Gastroesophageal sphincter (tissue), 4 donors: ENCODE measurements at regions not wholly inside any gene's neighbourhood (a gene's known extent, or its start where the extent isn't known, plus 50 kb on each side); places are given as distances from the start of the nearest gene placed in this dataset.

Experiments used
- ATAC-seq: fragments of 150-250 bp; one replicate; pipeline ENCODE4 v1.9.1; 2016; ENCODE audit warnings: mild to moderate bottlenecking, moderate library complexity
- H3K27ac ChIP-seq, 4 donors: fragments of 200-600 bp; sonication (generic) in 3 of 4; 1 replicate in 3 of 4; 2 replicates in 1 of 4; pipeline ENCODE4 v1.5.1; 2016 to 2019
- H3K27me3 ChIP-seq: fragments of 200-600 bp; sonication (generic); one replicate; pipeline ENCODE4 v1.5.1; 2019
- H3K36me3 ChIP-seq, 2 donors: fragments of 200-600 bp; sonication (generic); one replicate each; pipeline ENCODE4 v1.5.1; 2019; ENCODE audit warnings: control low read depth in 1 of 2
- H3K4me1 ChIP-seq, 3 donors: fragments of 200-600 bp; sonication (generic); 1 replicate in 2 of 3; 2 replicates in 1 of 3; pipeline ENCODE4 v1.5.1; 2016 to 2019; ENCODE audit warnings: control low read depth in 2 of 3
- H3K4me3 ChIP-seq, 2 donors: fragments of 200-600 bp; sonication (generic); one replicate each; pipeline ENCODE4 v1.5.1; 2019; ENCODE audit warnings: mild to moderate bottlenecking in 1 of 2, moderate library complexity in 1 of 2
- H3K9me3 ChIP-seq, 3 donors: fragments of 200-600 bp; sonication (generic); one replicate each; pipeline ENCODE4 v1.5.1; 2017 to 2019; ENCODE audit warnings: control low read depth in 2 of 3
- CTCF ChIP-seq, 4 experiments: fragments of 200-600 bp in 2 of 4; fragments of 450-650 bp in 2 of 4; sonication (generic) in 1 of 4; IDR thresholded peaks; one replicate each; pipeline ENCODE4 v1.5.1; 2017 to 2019; ENCODE audit warnings: antibody characterized with exemption in 4 of 4, mild to moderate bottlenecking in 2 of 4, moderate library complexity in 2 of 4
- EP300 ChIP-seq: sonication (generic); formaldehyde crosslinking; IDR thresholded peaks from one replicate; pipeline ENCODE4 v1.6.1; 2017; ENCODE audit warnings: antibody characterized with exemption, mild to moderate bottlenecking
- POLR2A ChIP-seq, 2 donors: fragments of 450-650 bp; IDR thresholded peaks; one replicate each; pipeline ENCODE4 v1.6.1; 2017; ENCODE audit warnings: antibody characterized with exemption in 2 of 2, mild to moderate bottlenecking in 2 of 2, moderate library complexity in 1 of 2
- POLR2AphosphoS5 ChIP-seq: sonication (generic); formaldehyde crosslinking; IDR thresholded peaks from one replicate; pipeline ENCODE4 v1.6.1; 2017; ENCODE audit warnings: antibody characterized with exemption
- WGBS, 2 donors: methylation state at CpG; one replicate each; pipeline ENCODE4 v1.1.5; 2018; ENCODE audit warnings: low coverage in 1 of 2; 5-methylcytosine and 5-hydroxymethylcytosine counted together

DNA sequence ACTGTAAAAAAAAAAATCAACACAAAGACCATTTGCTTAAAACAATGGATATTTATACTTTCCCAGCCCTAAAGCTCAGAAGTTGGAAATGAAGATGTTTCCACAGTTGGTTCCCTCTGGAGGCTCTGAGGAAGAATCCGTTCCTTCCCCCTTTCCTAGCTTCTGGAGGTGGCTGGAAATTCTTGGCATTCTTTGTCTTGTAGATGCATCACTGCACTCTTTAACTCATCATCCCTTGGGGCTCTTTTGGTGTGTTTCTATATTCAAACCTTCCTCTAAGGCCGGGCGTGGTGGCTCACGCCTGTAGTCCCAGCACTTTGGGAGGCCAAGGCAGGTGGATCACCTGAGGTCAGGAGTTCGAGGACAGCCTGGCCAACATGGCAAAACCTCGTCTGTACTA is 78.7 kb downstream of the VCX3A start:
- 82% methylated on average over 2 of the region's 6 CpGs; no CpG with 5 or more reads in 1 of the 2 donors for WGBS, 2 donors
- no peaks in the 10 kb centered on the region for H3K36me3 ChIP-seq
- no peak for ATAC-seq
- no peaks in the 10 kb centered on the region for H3K4me1 ChIP-seq
- no peaks in the 10 kb centered on the region for H3K27me3 ChIP-seq
- no peak overlapping the region for H3K27ac ChIP-seq
- no peaks in the 10 kb centered on the region for H3K9me3 ChIP-seq
- no peak overlapping the region for H3K4me3 ChIP-seq
- TF ChIP-seq EP300 (no peak), CTCF (IDR thresholded peaks at IDR 0.05) (no peak), POLR2AphosphoS5 (no peak), POLR2A (IDR thresholded peaks at IDR 0.05) (no peak)

DNA sequence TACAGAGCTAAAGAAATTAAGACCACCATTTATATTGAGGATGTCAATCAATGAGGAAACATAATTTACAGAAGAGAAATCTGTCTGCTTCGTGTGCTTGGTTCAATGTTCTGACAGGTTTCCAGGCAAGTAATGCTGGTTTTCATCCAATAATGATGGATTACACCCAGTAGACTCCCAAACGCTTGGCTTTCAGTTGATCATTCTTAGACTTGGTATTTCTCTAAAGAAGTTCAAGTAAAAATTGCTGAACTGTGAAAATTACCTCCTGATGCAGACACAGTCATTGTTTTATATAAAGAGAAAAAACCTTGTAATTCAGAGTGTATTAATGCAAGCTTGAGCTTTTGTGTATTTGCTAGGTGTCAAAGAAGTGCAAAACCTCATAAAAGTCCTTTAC is 85.0 kb downstream of the VCX3A start:
- 37 to 40% methylated on average over 2 of the region's 2 CpGs for WGBS, 2 donors
- TF ChIP-seq POLR2AphosphoS5 (no peak), CTCF (IDR thresholded peaks at IDR 0.05) (no peak), EP300 (no peak), POLR2A (IDR thresholded peaks at IDR 0.05) (no peak)

GRCh38 chrX:6448003-6448402 is 86.9 kb downstream of the VCX3A start:
- no peak overlapping the region for H3K27ac ChIP-seq
- no peaks in the 10 kb centered on the region for H3K27me3 ChIP-seq
- H3K4me3 ChIP-seq, result no peak overlapping the region
- WGBS, 2 donors, result 20 to 40% methylated on average over 1 of the region's 1 CpG
- H3K9me3 ChIP-seq, result no peaks in the 10 kb centered on the region
- H3K36me3 ChIP-seq, result no peaks in the 10 kb centered on the region
- no peak for ATAC-seq
- no peaks in the 10 kb centered on the region for H3K4me1 ChIP-seq
- TF ChIP-seq EP300, result no peak
- TF ChIP-seq POLR2A (IDR thresholded peaks at IDR 0.05), result no peak
- TF ChIP-seq POLR2AphosphoS5, result no peak
- no peak for TF ChIP-seq CTCF (IDR thresholded peaks at IDR 0.05)

More for the DNA sequence above, 85.0 kb downstream of the VCX3A start:
- no peak for ATAC-seq
- Histone ChIP-seq H3K4me3 (no peak overlapping the region), H3K27me3 (no peaks in the 10 kb centered on the region), H3K27ac (no peak overlapping the region), H3K4me1 (no peaks in the 10 kb centered on the region), H3K36me3 (no peaks in the 10 kb centered on the region), H3K9me3 (no peaks in the 10 kb centered on the region)

DNA sequence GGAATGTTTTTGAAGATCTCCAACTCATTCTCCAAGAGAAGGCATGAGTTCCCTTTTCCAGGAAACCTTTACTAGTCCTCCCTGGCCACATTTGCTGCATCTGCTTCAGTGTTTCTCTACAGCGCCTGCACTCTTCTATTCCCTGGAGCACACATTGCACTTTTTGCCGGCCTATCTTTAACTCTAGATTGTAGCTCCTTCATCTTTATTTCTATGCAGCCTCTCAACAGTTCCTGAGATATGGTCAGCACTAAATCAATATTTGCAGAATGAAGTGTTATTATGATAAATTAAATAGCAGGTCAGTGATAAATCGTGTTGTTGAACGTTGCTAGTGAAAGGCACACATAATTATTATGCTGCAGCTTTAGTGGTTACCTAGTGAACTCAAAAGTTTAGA is 88.3 kb downstream of the VCX3A start:
- WGBS, 2 donors, result 54 to 61% methylated on average over 4 of the region's 4 CpGs

More for the DNA sequence above, 88.3 kb downstream of the VCX3A start:
- H3K4me1 ChIP-seq, result no peaks in the 10 kb centered on the region
- no peaks in the 10 kb centered on the region for H3K36me3 ChIP-seq
- no peaks in the 10 kb centered on the region for H3K9me3 ChIP-seq
- H3K4me3 ChIP-seq, result no peak overlapping the region
- no peaks in the 10 kb centered on the region for H3K27me3 ChIP-seq
- no peak overlapping the region for H3K27ac ChIP-seq
- no peak for ATAC-seq
- TF ChIP-seq CTCF (IDR thresholded peaks at IDR 0.05) (no peak), POLR2A (IDR thresholded peaks at IDR 0.05) (no peak), POLR2AphosphoS5 (no peak), EP300 (no peak)
